ENCODE measurements at regions not wholly inside any gene's neighbourhood (a gene's known extent, or its start where the extent isn't known, plus 50 kb on each side); places are given as distances from the start of the nearest gene placed in this dataset.

GRCh38 chr10:60621018-60621417 is 157.3 kb upstream of the CDK1 start:
- Histone ChIP-seq H2AFZ (no peak overlapping the region), H3F3A (ENCODE audit: insufficient read depth, low read depth) (no peaks in the 10 kb centered on the region), H3K27me3 (ENCODE audit: insufficient read depth, low read depth) (no peaks in the 10 kb centered on the region), H3K79me2 (ENCODE audit: low read depth) (no peaks in the 10 kb centered on the region), H3K4me1 (replicated peaks; ENCODE audit: insufficient read depth) (no peaks in the 10 kb centered on the region), H3K36me3 (ENCODE audit: low read depth) (no peaks in the 10 kb centered on the region), H3K4me2 (no peak overlapping the region), H3K27ac (no peak overlapping the region), H3K4me3 (no peak overlapping the region), H3K9me3 (ENCODE audit: insufficient read depth, low read depth) (no peaks in the 10 kb centered on the region), H3K9me2 (ENCODE audit: insufficient read depth) (no peaks in the 10 kb centered on the region; the same call in 1 of the 2 replicates), H4K20me1 (ENCODE audit: insufficient read depth) (no peaks in the 10 kb centered on the region)
- ChIA-PET CTCF (no interaction called here), POLR2A (ENCODE audit: unreplicated experiment) (interaction anchor here (0.6 kb wide), 1 partner anchor 20 kb away, joined by 3 read pairs; no protein-coding TSS in a partner anchor)
- no peak for TF ChIP-seq CTCF (conservative IDR thresholded peaks at IDR 0.05)
- TF ChIP-seq EZH2 (IDR thresholded peaks at IDR 0.05; ENCODE audit: low read depth), result no peak
- intact Hi-C loops (cut with micrococcal nuclease; ENCODE audit: unreplicated experiment), result no loop called here
- no peak for DNase-seq
- BruUV-seq (replicated peaks), result no TSS peak

GRCh38 chr10:60618861-60619260 is 159.4 kb upstream of the CDK1 start:
- Histone ChIP-seq H2AFZ (no peak overlapping the region), H3K79me2 (ENCODE audit: low read depth) (no peaks in the 10 kb centered on the region), H3K27ac (no peak overlapping the region), H3F3A (ENCODE audit: insufficient read depth, low read depth) (no peaks in the 10 kb centered on the region), H3K4me3 (no peak overlapping the region), H3K4me2 (no peak overlapping the region), H3K27me3 (ENCODE audit: insufficient read depth, low read depth) (no peaks in the 10 kb centered on the region), H3K36me3 (ENCODE audit: low read depth) (no peaks in the 10 kb centered on the region), H3K9me3 (ENCODE audit: insufficient read depth, low read depth) (no peaks in the 10 kb centered on the region), H3K9me2 (ENCODE audit: insufficient read depth) (no peaks in the 10 kb centered on the region; the same call in 1 of the 2 replicates), H3K4me1 (replicated peaks; ENCODE audit: insufficient read depth) (no peaks in the 10 kb centered on the region), H4K20me1 (ENCODE audit: insufficient read depth) (no peaks in the 10 kb centered on the region)
- intact Hi-C loops (cut with micrococcal nuclease; ENCODE audit: unreplicated experiment), result no loop called here
- TF ChIP-seq CTCF (conservative IDR thresholded peaks at IDR 0.05) (no peak), EZH2 (IDR thresholded peaks at IDR 0.05; ENCODE audit: low read depth) (no peak)
- no TSS peak for BruUV-seq (replicated peaks)
- POLR2A ChIA-PET (ENCODE audit: unreplicated experiment), result no interaction called here
- CTCF ChIA-PET, result no interaction called here
- DNase-seq, result no peak

GRCh38 chr10:60615541-60615940 is 162.7 kb upstream of the CDK1 start:
- Histone ChIP-seq H4K20me1 (ENCODE audit: insufficient read depth) (no peaks in the 10 kb centered on the region), H3K36me3 (ENCODE audit: low read depth) (no peaks in the 10 kb centered on the region), H3K4me3 (no peak overlapping the region), H3K9me2 (ENCODE audit: insufficient read depth) (no peaks in the 10 kb centered on the region; the same call in 1 of the 2 replicates), H3K4me2 (no peak overlapping the region), H3K4me1 (replicated peaks; ENCODE audit: insufficient read depth) (peaks cover 14% of the 10 kb centered on the region), H2AFZ (no peak overlapping the region), H3K79me2 (ENCODE audit: low read depth) (no peaks in the 10 kb centered on the region), H3K9me3 (ENCODE audit: insufficient read depth, low read depth) (no peaks in the 10 kb centered on the region), H3K27ac (no peak overlapping the region), H3F3A (ENCODE audit: insufficient read depth, low read depth) (peaks cover 4% of the 10 kb centered on the region; the same call in 1 of the 2 replicates), H3K27me3 (ENCODE audit: insufficient read depth, low read depth) (no peaks in the 10 kb centered on the region)
- intact Hi-C loops (cut with micrococcal nuclease; ENCODE audit: unreplicated experiment), result no loop called here
- ChIA-PET CTCF (interaction anchor here (0.7 kb wide), 1 partner anchor 704 kb away, joined by 3 read pairs; no protein-coding TSS in a partner anchor), POLR2A (ENCODE audit: unreplicated experiment) (no interaction called here)
- TF ChIP-seq CTCF (conservative IDR thresholded peaks at IDR 0.05), result no peak
- TF ChIP-seq EZH2 (IDR thresholded peaks at IDR 0.05; ENCODE audit: low read depth), result no peak
- no peak for DNase-seq
- BruUV-seq (replicated peaks), result no TSS peak

All from PC-9 (cell line).